Myocyte (in vitro differentiated cells): ENCODE measurements at regions not wholly inside any gene's neighbourhood (a gene's known extent, or its start where the extent isn't known, plus 50 kb on each side); places are given as distances from the start of the nearest gene placed in this dataset.
A peak's percentile ranks its signal among the peaks of the same experiment; 100 is the strongest.
"Not testable (repeated sequence)": the region's sequence is repeated elsewhere in the genome, so short reads cannot be mapped to it uniquely, and the experiment has no call there.

Source experiments
- DNase-seq: peaks from one replicate; pipeline ENCODE4 v3.0.0-alpha.2; 2012; ENCODE audit warnings: low read depth

DNA sequence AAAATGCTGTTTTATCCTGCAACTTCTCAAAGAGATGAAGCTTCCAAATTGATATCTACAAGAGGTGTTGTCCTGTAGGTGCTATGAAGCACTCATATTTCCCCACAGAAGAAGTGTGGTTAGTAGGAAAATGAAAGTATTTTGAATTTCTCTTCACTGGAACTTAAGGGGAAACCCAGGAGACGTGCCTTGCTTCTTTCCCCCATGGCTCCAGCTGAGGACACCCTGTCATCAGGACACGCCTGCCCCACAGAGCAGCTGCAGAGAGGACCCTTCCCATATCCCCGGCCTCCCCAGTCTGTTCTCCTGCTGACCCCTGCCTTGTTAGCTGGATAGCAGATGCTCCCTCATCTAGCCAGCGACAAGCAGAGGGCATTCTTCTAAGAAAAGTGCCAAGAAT lies 371.3 kb downstream of the COG6 start:
- DNase-seq, result no peak

DNA sequence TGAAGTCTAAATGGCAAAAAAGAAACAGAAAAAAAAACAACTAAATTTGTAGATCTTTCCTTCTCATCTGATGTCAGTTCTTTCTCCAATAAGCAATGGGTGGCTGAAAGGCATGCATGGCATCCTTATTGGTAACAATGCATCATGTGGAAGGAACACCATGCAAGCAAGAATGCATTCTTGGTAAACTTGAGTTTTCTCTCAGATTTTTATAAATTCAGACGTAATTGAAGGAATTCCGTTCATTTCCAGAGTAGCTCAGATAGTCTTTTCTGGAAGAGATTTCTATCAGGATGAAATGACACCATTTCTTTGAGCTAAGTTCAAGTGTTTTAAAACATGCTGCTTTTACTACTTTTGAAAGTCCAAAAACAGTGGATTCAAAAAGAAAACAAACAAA lies 373.0 kb downstream of the COG6 start:
- no peak for DNase-seq

DNA sequence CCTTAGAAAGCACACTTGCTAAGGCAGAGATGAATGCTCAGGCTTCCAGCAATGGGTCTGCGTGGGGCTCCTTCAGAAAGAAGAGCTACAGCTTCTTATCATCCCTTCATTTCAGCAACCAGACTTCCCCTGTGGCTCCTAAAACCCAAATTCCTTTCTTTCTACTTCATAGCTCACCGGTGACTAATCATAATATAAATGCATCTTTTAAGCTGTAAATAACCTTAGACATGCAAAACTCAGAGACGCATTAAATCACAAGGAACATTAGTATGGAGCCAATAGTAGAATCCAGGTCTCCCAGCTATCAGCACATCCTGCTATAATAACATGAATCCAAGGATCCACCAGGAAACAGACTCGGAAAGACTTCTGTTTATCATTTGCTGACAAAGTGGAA lies 375.6 kb downstream of the COG6 start:
- peak; percentile 27 for DNase-seq

DNA sequence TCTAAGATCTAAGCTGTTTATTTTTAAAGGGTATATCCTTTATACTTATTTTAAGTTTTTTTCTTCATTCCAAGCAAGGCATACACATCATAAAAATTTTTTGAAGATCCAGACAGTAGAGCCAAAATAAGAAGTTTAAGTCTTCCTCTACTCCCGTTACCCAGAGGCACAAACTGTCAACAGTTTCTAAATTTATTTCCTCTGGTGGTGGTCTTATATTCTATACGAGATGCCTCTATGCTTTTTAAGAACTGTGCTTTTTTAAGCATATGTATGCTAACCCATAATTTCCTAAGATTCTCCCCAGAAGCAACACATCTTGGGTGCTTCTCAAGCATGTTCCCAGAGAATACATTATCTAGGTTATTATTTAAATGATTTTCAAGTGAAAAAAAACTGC lies 383.6 kb downstream of the COG6 start:
- no peak for DNase-seq

DNA sequence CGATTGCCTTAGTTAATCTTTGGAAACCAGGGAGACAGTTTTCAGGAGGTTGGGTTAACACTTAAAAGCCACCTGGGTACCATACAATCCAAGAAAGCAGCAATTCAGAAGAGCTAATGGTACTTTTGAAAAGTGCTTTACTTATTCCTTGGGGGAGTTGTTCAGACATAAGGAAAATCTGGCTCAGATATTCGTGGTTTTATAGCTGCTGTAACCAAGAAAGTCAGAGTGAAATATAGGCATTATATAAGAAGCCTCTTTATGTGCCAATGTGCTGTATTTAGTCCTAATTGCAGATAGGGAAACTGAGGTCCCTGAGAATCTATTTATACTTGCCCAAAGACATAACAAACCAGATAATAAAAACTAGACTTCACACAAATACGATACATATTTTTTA lies 387.5 kb downstream of the COG6 start:
- DNase-seq, result no peak

DNA sequence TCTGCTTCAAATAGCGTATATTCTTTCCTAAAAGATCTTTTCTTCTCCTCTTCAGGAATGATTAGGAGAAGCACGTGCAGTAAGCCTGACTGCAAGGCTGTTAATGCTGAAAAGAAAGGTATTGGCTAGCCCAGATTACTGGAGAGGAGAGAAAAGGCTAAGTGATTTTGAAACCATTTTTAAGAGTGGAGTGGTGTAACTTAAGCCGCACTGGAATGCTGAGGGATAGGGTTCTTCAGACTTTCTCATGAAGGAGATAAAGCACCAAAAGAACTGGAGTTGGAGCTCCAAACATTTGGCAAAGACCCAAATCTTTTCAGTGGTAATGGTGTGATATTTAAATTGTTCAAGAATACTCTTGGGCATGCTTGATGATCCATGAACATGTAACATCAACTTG lies 388.3 kb downstream of the COG6 start:
- DNase-seq, result no peak

DNA sequence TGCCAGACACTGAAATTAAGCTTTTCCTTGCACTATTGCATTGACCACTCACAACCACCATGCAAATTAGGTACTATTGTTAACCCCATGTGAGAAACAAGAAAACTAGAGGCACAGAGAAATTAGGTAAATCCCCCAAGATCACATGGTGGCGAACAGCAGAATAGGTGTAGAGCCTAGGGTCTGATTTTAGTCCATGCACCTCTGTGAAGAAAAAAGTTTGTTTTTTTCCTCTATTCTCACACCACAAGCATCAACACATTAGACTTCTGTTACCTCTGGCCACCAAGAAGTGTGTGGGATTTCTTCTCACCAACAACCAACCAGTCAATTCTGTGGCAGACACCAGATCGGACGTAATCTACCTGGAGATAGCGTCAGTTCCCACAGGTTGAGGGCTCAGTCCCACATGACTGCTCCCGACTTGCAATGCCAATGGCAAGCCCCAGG lies 391.9 kb downstream of the COG6 start:
- DNase-seq, result no peak

DNA sequence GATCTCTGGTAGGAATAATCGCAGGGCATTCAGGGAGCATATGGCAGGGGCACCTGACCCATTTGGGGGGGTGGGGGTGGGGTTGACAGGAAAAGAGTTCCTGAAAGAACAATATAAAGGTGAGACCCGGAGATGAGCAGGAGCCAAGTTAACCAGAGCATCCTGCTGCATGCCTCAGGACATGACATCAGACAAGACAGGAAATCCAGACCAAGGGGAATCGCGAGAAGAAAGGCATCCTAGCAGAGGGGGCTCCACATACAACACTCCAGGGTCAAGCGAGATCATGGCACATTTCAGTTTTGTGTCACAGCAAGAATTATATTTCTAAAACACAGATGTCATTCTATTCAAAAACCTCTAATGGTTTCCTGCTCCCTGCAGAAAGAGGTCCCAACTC lies 393.1 kb downstream of the COG6 start:
- DNase-seq, result no peak

DNA sequence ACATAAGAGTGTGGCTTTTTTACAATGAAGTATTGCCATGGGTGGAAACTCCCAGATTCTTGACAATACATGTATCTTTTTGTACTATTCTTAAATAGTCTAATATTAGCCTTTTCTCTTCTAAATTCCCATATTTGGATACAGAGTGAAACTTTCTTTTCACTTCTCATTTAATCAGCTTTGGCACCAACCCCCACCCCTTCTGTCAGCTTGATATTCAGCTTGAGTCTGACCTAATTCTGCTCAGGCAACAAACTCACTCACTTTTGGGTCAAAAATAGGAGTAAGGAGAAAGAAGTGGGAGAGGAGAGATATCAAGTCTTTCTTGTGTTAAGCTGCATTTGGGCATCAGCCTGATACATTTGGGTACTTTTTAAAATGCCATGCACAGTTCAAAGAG lies 397.5 kb downstream of the COG6 start:
- DNase-seq, result no peak

DNA sequence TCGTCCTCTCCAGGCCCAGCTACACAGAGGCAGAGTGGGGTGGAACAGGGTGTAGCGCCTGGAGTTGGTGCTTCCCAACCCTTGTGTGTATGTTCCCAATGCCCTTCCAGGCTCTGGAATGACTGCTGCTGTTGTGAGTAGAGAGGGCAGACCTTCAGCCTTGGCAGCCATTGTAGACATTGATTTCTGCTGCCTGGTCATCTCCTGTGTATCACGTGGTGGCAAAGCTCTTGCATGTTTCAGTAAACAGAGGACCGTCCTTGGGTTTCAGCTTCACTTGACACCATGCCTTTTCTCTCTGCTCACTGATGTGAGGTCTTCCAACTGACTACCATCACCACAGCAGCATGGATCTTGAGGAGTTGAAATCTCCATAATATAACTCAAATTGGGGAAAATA lies 397.9 kb downstream of the COG6 start:
- no peak for DNase-seq

DNA sequence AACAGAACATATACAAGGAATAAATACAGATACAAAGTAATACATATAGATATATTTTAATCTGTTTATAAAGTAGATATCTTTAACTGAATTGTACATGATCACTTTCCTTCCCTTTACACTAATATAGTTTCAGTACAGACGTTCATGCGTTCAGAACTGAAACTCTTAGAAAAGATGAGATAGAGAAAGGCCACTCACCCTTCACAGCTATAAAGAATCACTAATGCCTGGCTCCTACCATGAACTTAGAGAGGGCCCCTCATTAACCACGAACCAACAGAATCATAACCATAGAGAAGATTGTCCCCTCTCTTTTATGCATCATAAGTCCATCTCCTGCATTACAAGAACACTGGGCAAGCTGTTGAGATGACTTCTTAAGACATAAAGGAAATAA lies 399.0 kb downstream of the COG6 start:
- not testable (repeated sequence) for DNase-seq

DNA sequence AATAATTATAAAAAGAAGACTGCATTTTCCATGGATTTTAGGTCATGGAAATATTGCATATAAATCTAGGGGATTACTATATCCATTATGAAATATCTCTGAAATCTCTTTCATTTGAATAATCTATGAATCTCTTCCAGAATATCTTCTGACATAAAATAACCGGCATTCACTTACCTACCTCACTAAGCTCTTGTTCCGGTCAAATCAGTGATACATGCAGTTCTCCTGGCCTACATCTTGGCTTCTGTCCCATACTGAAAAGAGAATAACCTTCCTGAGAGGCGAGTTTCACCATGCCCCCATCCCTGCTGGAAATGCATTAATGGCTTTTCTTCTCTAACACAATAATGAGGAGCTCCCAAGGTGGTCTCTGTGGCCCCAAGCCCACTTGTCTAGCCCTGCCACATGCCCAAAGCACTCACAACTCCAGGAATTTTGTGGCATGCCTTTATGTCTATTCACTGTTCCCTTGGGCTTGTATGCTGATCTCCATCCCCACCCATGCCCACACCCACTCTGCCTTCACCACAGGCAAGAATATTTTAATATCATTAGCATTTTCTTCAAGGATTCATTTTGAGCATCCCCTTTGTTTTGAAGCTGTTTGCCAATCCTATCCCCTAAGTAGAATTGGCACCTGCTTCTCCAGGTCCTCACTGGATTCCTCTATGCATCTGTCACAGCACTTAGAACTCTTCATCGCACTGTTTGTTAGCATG lies 401.6 kb downstream of the COG6 start:
- peak; percentile 44 for DNase-seq

DNA sequence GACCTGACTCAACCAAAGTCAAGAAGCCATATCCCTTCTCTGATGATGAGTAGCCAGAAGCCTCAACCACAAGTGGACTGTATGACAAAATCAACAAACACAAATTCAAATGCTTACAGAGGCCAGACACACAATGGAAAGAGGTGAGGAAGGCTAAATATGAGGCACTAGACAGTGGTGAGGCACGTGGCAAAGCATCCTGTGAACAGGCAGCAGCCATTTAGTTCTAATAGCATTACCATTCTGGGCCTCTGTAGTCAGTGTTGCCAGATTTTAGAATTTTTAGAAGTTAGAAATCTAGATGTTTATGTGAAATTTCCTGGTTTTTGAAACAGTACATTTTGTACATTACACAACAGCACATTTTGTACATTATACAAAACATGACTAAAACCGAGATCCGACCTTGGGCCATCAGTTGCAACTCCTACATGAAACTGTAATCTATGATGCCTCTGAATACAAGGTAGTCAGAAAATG lies 403.3 kb downstream of the COG6 start:
- DNase-seq, result peak; percentile 5

DNA sequence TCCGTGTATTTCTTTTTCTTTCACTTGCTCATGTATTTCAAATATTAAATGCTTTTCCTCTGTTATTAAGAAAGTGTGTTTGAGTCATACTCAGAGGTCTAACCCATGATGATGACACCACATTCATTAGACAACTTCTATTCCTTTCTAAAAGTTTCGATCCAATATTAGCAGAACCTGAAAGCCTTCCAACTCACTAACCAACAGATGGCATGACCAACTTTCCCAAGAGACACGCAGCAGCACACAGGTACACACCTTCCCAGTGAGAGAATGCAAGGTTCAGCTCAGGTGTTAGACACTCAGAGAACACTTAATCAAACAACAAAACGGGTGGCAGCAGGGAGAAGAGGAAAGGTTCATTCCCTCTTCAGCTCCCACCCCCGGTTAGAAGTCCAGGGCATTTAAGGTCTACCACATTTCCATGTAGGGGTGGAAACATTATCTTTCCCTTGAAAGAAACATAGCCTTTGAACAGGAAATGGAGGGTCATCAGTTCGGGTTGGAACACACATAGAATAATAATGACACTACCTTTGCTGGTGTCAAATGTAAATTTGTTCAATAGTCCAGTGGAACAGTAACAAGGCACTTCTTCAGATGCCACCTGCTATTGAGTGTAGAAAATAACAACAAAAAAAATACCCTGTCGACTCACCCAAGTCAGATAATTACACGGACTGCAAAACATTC lies 404.2 kb downstream of the COG6 start:
- peak; percentile 4 for DNase-seq

DNA sequence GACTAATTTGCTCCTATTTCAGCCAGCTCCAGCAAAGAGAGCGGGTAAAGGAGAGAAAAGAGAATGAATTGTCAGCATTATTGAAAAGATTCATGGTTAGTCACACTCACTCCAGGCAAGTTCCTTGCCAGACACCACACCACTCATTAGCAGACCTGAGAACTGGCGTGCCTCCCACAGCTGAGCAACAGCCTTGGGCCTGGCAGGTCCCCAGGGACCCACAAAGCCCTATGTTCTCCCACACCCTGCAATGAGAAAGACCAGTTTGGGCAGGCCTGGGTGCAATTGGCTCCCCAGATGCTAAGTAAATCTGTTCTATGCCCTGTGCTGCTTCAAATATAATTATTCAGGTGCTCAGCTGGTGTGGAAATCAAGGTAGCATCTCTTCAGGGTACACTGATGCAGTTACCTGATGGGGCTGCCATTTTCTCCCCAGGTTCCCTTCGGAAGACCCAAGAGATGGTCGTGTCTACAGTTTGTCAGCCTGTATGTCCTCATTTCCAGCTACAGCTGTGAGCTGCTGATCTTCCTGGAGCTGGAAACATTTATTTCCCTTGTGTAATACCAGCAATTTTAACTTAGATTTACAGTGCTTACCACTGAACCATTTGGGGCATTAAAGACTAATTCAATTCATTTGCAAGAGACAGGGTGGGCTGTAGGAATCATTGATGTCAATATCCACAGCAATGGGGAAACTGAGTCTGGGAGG lies 405.0 kb downstream of the COG6 start:
- DNase-seq, result peak; percentile 88

DNA sequence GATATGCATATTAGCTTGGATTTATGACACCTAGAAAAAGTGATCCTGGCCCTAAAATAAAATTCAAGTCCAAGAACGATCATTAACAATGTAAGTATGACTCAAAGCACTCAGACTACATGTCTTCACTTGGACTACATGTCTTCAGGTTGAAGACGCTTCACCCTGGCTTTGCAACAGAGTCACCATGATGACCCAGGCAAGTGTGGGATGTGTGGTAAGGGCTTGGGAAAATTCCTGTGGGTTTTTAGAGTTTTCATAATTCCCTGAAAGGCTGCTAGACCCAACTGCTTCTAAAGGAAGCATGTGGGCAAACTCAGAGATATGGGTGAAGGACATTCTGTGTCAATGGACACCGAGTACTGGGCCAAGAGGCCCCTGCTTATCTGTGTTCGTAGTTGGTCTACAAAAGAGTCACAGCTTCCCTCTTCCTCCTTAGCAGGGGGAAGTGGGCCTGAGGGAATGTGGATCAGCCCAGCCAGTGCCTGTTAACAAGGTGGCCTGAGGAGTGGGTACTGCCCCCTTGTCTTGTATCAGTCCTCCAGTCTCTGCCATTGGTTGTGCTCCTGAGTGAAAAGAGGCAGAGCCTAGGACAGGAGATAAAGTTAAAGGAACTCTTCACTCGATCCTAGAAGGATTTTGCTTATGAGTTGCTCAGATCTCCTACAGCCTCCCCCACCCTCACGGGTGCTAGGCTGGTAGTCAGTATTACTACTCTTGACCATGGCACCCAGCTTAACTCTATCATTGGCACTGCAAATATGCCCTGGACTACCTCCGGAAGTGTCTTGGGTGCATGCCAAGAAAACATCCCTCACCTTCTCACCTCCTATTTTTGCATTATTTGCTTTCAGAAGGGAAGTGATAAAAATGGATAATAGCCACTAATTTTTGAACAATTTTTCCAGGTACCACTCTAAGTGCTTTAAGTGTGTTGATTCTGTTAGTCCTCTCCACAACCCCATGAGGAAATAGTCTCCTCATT lies 406.3 kb downstream of the COG6 start:
- DNase-seq, result peak; percentile 68

DNA sequence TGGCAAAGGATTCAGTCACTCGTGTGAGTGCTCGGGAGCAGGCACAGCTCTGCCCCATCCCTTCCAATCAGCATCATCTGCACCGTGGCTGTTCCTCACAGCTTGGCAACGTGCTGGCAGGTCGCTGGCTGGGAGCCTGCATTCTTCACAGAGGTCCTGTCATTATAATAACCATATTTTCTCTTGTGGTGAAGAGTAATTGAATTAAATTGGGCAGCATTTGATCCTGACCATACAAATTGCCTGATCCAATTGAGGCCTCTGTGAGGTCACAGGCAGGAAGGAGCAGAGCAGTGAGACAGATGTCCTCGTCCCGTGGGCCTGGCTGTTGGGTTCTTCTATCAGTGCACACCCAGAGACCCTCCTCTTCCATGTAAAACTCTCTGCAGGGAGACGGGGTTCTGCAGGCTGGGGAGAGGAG lies 407.8 kb downstream of the COG6 start:
- DNase-seq, result peak; percentile 83

DNA sequence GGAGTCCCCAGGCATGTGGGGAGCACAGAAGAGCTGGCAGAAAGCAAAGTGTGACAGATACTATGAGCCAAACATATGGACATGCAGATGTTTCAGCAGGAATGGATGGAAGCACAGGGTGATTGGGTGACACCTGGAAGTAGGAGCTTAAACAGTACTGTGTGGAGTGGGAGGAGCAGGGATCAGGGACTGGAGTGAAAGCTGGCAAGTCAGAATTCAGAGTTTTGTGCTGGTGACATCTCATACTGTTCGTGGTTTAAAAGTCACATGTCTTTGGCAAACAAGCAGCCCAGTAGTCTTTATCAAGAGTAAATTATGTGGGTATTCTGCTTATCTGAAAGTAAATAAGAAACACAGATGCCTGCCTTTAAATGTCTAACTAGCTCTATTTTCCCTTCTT lies 408.2 kb downstream of the COG6 start:
- peak; percentile 22 for DNase-seq

DNA sequence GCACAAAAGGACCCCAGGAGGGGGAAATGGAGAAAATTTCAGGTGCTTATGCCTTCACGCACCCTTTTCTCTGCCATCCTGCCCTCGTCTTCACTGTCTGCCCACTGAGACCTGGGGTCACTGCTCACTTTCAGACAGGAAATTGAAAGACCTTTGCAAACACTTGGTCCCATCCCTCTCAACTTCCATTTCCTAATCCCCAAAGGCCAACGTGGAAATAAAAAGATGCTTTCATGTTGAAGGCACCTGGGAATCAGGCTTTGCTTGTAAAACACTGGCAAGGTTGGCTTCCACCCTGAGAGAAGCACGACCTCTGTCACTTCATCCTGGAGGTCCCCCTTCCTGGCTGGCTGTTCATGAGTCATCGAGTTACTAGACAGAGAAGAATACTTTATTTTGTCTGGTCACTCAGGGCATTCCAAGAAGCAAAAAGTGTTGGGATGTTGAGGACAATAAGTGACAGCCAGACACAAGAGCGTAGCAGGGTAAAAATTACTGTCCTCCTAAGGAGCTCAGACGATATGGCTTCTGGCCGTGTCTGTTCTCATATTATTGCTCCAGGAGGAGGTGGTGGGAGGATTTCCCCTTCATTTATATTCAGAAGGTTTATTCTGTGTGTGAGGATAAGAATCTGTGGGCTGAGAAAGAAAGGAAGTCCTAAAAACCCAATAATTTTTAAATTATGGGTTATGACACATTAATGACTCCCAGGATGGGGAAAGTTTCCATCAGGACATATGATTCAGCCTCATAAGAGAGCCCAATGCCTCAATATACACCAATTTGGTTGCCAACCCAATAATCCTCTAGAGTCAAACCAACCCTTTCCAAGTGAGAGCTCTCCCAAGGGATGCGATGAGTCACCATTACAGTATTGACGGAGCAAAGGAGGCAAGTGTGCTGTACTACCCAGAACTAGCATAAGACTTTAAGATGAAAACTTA lies 409.0 kb downstream of the COG6 start:
- peak; percentile 84 for DNase-seq
